GM12878 (cell line): ENCODE measurements at regions not wholly inside any gene's neighbourhood (a gene's known extent, or its start where the extent isn't known, plus 50 kb on each side); places are given as distances from the start of the nearest gene placed in this dataset.

Experiments
- ATAC-seq: fragments of 200-7000 bp; cut with Tn5 transposase; 3 replicates; pipeline ENCODE4 v1.9.1; 2020; ENCODE audit warnings: mild to moderate bottlenecking, moderate library complexity
- BruUV-seq: library from RNA; stranded (reverse); fragments of 400-500 nt; replicated peaks from 2 replicates; lab custom pipeline; 2021; lab: Mats Ljungman, UMichigan
- CTCF ChIA-PET: fragments of 300-600 bp; sonication (Branson Sonifier 250); formaldehyde crosslinking; extraction: SDS; loops from one replicate; lab custom pipeline; 2021; ENCODE audit warnings: inconsistent platforms; lab: Yijun Ruan, JAX
- POLR2A ChIA-PET: fragments of 350-600 bp; formaldehyde crosslinking; extraction: SDS; loops from one replicate; lab custom pipeline; 2021; ENCODE audit warnings: inconsistent platforms; lab: Charles Lee
- RAD21 ChIA-PET: fragments of 300-600 bp; sonication (Branson Sonifier 250); formaldehyde crosslinking; loops from one replicate; lab custom pipeline; 2023; ENCODE audit warnings: antibody characterized with exemption; ENCODE audit not compliant: unreplicated experiment; lab: Charles Lee
- SMC1A ChIA-PET: fragments of 300-600 bp; sonication (Branson Sonifier 250); formaldehyde crosslinking; loops from one replicate; lab custom pipeline; 2023; ENCODE audit not compliant: unreplicated experiment, uncharacterized antibody; lab: Charles Lee
- DNase-seq: peaks from one replicate; pipeline ENCODE4 v3.0.0-alpha.2; 2011; ENCODE audit warnings: low read depth, low spot score
- FAIRE-seq: peaks from 3 replicates; lab custom pipeline; 2011; peaks lifted over from hg19 to GRCh38; lab: Jason Lieb, UNC
- H2AFZ ChIP-seq: 2 replicates; pipeline ENCODE4 v1.6.0; 2011; ENCODE audit warnings: low read depth, low read length, control low read depth; ENCODE audit not compliant: control insufficient read depth
- H3K27ac ChIP-seq: 2 replicates; pipeline ENCODE4 v1.5.1; 2011; ENCODE audit warnings: control low read depth; ENCODE audit not compliant: control insufficient read depth, insufficient read depth
- H3K27me3 ChIP-seq, 2 experiments: replicated peaks in 1 of 2; 2 replicates each; pipeline versions ENCODE4 v1.6.0 to v1.6.1; 2011; ENCODE audit warnings: low read length in 1 of 2; ENCODE audit not compliant: control insufficient read depth in 2 of 2, insufficient read depth in 2 of 2
- H3K36me3 ChIP-seq, 2 experiments: 2 replicates each; pipeline ENCODE4 v1.5.1; 2011; ENCODE audit warnings: low read length in 1 of 2; ENCODE audit not compliant: control insufficient read depth in 2 of 2, insufficient read depth in 2 of 2
- H3K4me1 ChIP-seq: 2 replicates; pipeline ENCODE4 v1.6.1; 2011; ENCODE audit warnings: mild to moderate bottlenecking, low read length, moderate library complexity, mixed read lengths; ENCODE audit not compliant: control insufficient read depth, insufficient read depth
- H3K4me2 ChIP-seq: 2 replicates; pipeline ENCODE4 v1.6.0; 2011; ENCODE audit warnings: control low read depth; ENCODE audit not compliant: control insufficient read depth, insufficient read depth
- H3K4me3 ChIP-seq: fragments of 200-600 bp; sonication (generic); 2 replicates; pipeline ENCODE4 v1.5.1; 2016
- H3K79me2 ChIP-seq: 2 replicates; pipeline ENCODE4 v1.6.0; 2011; ENCODE audit warnings: low read length; ENCODE audit not compliant: control insufficient read depth, insufficient read depth
- H3K9ac ChIP-seq: 2 replicates; pipeline ENCODE4 v1.8.0; 2011; ENCODE audit warnings: low read length, control low read depth, mixed read lengths; ENCODE audit not compliant: control insufficient read depth, insufficient read depth
- H3K9me3 ChIP-seq: replicated peaks from 3 replicates; pipeline ENCODE4 v1.5.1; 2011; ENCODE audit warnings: mild to moderate bottlenecking, low read length; ENCODE audit not compliant: control insufficient read depth, insufficient read depth
- H4K20me1 ChIP-seq: 2 replicates; pipeline ENCODE4 v1.6.0; 2011; ENCODE audit not compliant: control insufficient read depth, insufficient read depth
- EGR1 ChIP-seq, 2 experiments: IDR thresholded peaks; 1 replicate in 1 of 2; 2 replicates in 1 of 2; pipeline ENCODE4 v1.6.1; 2011 to 2012; ENCODE audit warnings: low read depth in 2 of 2, low read length in 2 of 2, borderline replicate concordance in 1 of 2, mild to moderate bottlenecking in 1 of 2, moderate library complexity in 1 of 2
- EP300 ChIP-seq, 2 experiments: fragments of 150-350 bp in 1 of 2; IDR thresholded peaks; 2 replicates each; pipeline ENCODE4 v1.6.1; 2011 to 2012; ENCODE audit warnings: low read depth in 2 of 2, low read length in 2 of 2, borderline replicate concordance in 1 of 2, improper control_type of control experiment in 1 of 2, inconsistent platforms in 1 of 2; ENCODE audit not compliant: control insufficient read depth in 1 of 2
- HDAC6 ChIP-seq: fragments of 200-600 bp; sonication (generic); IDR thresholded peaks from one replicate; pipeline ENCODE4 v1.8.0; 2017; ENCODE audit warnings: antibody characterized with exemption; ENCODE audit not compliant: unreplicated experiment
- IRF4 ChIP-seq: IDR thresholded peaks from 2 replicates; pipeline ENCODE4 v1.6.1; 2011; ENCODE audit warnings: low read depth, low read length
- KAT2A ChIP-seq: conservative IDR thresholded peaks from 2 replicates; pipeline ENCODE4 v1.6.1; 2011; ENCODE audit warnings: low read depth, low read length; ENCODE audit not compliant: control insufficient read depth
- MXI1 ChIP-seq: fragments of 150-350 bp; IDR thresholded peaks from 2 replicates; pipeline ENCODE4 v1.6.1; 2011; ENCODE audit warnings: low read depth, mild to moderate bottlenecking, inconsistent platforms, low read length, improper control_type of control experiment
- RFX5 ChIP-seq: IDR thresholded peaks from 2 replicates; pipeline ENCODE4 v1.6.1; 2011; ENCODE audit warnings: low read depth, low read length, improper control_type of control experiment
- SPI1 ChIP-seq: IDR thresholded peaks from 2 replicates; pipeline ENCODE4 v1.6.1; 2011; ENCODE audit warnings: low read depth, mild to moderate bottlenecking, low read length, moderate library complexity, borderline replicate concordance; ENCODE audit not compliant: insufficient read depth
- SREBF1 ChIP-seq: IDR thresholded peaks from 2 replicates; pipeline ENCODE4 v1.6.1; 2012; ENCODE audit warnings: mild to moderate bottlenecking, low read length
- STAT3 ChIP-seq: IDR thresholded peaks from 2 replicates; pipeline ENCODE4 v1.6.1; 2011; ENCODE audit warnings: low read depth, low read length, improper control_type of control experiment
- TCF7 ChIP-seq: IDR thresholded peaks from 2 replicates; pipeline ENCODE4 v1.6.1; 2014; ENCODE audit warnings: antibody characterized with exemption, borderline replicate concordance
- ZNF217 ChIP-seq: fragments of 450-650 bp; IDR thresholded peaks from 2 replicates; pipeline ENCODE4 v1.6.1; 2017; ENCODE audit warnings: antibody characterized with exemption, mild to moderate bottlenecking
- WGBS: methylation state at CpG from one replicate; pipeline ENCODE4 v1.1.6; 2016; ENCODE audit warnings: low lambda C conversion rate; ENCODE audit not compliant: insufficient replicate concordance, insufficient coverage; ENCODE audit errors: missing lambda C conversion rate; 5-methylcytosine and 5-hydroxymethylcytosine counted together
- in situ Hi-C: fragments of 300-500 bp; cut with MboI; formaldehyde crosslinking; loops from 9 replicates; pipeline ENCODE4 v1.14.3; 2018; ENCODE audit warnings: mixed read lengths
- intact Hi-C: fragments of 100-400 bp; cut with micrococcal nuclease; formaldehyde crosslinking; loops from one replicate; pipeline ENCODE4 v1.14.2; 2022; ENCODE audit not compliant: unreplicated experiment
- TF ChIP-seq, protein P1 (sequence below): fragments of 450-650 bp; IDR thresholded peaks from 2 replicates; pipeline ENCODE4 v1.6.1; 2017; ENCODE audit warnings: mild to moderate bottlenecking, moderate library complexity
- TF ChIP-seq, protein P2 (sequence below): fragments of 450-650 bp; IDR thresholded peaks from 2 replicates; pipeline ENCODE4 v1.6.1; 2016; ENCODE audit warnings: mild to moderate bottlenecking, moderate library complexity, borderline replicate concordance

DNA sequence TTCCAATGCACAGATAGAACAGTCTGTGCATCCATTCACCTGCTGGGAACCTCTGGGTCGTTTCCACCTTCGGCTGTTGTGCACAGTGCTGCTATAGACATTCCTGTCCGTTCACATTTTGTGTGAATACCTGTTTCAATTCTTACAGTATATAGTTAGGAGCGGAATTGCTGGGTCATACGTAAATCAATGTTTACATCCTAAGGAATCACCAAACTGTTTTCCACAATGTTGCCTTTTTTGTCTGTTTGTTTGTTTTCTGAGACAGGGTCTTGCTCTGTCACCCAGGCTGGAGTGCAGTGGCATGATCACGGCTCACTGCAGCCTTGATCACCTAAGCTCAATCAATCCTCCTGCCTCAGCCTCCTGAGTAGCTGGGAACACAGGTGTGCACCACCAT, 158.3 kb downstream of the CRYBB2 start:
- in situ Hi-C loops, result no loop called here
- Histone ChIP-seq H3K9ac (no peak overlapping the region), H3K4me1 (no peaks in the 10 kb centered on the region), H3K4me2 (no peak overlapping the region), H3K79me2 (no peaks in the 10 kb centered on the region), H3K36me3 (peaks cover 5 to 14% of the 10 kb centered on the region in 2 experiments), H3K4me3 (no peak overlapping the region)
- SMC1A ChIA-PET, result interaction anchor here (1.4 kb wide), 1 partner anchor 15 kb away, joined by 3 read pairs; no protein-coding TSS in a partner anchor
- TF ChIP-seq SREBF1 (no peak), EGR1 (IDR thresholded peaks at IDR 0.05; ENCODE audit: borderline replicate concordance in 1 of 2, low read depth in 2 of 2, low read length in 2 of 2) (no peak), MXI1 (no peak), IRF4 (no peak), HDAC6 (no peak), KAT2A (no peak), ZNF217 (no peak), TCF7 (no peak), RFX5 (no peak), SPI1 (no peak), EP300 (IDR thresholded peaks at IDR 0.05; ENCODE audit: borderline replicate concordance in 1 of 2, control insufficient read depth in 1 of 2, low read depth in 2 of 2, low read length in 2 of 2) (no peak), STAT3 (no peak)
- TF ChIP-seq, protein P1, sequence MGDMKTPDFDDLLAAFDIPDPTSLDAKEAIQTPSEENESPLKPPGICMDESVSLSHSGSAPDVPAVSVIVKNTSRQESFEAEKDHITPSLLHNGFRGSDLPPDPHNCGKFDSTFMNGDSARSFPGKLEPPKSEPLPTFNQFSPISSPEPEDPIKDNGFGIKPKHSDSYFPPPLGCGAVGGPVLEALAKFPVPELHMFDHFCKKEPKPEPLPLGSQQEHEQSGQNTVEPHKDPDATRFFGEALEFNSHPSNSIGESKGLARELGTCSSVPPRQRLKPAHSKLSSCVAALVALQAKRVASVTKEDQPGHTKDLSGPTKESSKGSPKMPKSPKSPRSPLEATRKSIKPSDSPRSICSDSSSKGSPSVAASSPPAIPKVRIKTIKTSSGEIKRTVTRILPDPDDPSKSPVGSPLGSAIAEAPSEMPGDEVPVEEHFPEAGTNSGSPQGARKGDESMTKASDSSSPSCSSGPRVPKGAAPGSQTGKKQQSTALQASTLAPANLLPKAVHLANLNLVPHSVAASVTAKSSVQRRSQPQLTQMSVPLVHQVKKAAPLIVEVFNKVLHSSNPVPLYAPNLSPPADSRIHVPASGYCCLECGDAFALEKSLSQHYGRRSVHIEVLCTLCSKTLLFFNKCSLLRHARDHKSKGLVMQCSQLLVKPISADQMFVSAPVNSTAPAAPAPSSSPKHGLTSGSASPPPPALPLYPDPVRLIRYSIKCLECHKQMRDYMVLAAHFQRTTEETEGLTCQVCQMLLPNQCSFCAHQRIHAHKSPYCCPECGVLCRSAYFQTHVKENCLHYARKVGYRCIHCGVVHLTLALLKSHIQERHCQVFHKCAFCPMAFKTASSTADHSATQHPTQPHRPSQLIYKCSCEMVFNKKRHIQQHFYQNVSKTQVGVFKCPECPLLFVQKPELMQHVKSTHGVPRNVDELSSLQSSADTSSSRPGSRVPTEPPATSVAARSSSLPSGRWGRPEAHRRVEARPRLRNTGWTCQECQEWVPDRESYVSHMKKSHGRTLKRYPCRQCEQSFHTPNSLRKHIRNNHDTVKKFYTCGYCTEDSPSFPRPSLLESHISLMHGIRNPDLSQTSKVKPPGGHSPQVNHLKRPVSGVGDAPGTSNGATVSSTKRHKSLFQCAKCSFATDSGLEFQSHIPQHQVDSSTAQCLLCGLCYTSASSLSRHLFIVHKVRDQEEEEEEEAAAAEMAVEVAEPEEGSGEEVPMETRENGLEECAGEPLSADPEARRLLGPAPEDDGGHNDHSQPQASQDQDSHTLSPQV, result no peak
- TF ChIP-seq, protein P2, sequence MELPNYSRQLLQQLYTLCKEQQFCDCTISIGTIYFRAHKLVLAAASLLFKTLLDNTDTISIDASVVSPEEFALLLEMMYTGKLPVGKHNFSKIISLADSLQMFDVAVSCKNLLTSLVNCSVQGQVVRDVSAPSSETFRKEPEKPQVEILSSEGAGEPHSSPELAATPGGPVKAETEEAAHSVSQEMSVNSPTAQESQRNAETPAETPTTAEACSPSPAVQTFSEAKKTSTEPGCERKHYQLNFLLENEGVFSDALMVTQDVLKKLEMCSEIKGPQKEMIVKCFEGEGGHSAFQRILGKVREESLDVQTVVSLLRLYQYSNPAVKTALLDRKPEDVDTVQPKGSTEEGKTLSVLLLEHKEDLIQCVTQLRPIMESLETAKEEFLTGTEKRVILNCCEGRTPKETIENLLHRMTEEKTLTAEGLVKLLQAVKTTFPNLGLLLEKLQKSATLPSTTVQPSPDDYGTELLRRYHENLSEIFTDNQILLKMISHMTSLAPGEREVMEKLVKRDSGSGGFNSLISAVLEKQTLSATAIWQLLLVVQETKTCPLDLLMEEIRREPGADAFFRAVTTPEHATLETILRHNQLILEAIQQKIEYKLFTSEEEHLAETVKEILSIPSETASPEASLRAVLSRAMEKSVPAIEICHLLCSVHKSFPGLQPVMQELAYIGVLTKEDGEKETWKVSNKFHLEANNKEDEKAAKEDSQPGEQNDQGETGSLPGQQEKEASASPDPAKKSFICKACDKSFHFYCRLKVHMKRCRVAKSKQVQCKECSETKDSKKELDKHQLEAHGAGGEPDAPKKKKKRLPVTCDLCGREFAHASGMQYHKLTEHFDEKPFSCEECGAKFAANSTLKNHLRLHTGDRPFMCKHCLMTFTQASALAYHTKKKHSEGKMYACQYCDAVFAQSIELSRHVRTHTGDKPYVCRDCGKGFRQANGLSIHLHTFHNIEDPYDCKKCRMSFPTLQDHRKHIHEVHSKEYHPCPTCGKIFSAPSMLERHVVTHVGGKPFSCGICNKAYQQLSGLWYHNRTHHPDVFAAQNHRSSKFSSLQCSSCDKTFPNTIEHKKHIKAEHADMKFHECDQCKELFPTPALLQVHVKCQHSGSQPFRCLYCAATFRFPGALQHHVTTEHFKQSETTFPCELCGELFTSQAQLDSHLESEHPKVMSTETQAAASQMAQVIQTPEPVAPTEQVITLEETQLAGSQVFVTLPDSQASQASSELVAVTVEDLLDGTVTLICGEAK, result no peak
- TF ChIP-seq, all 136 proteins: peak for 0
- ChIA-PET RAD21 (no interaction called here), CTCF (interaction anchor here (1.1 to 1.3 kb wide), 2 partner anchors 68 to 70 kb away, joined by 3 read pairs; no protein-coding TSS in a partner anchor), POLR2A (no interaction called here)
- DNase-seq, result no peak
- Histone ChIP-seq H3K27ac (no peak overlapping the region), H3K27me3 (no peaks in the 10 kb centered on the region), H2AFZ (no peak overlapping the region), H3K9me3 (no peaks in the 10 kb centered on the region), H4K20me1 (peaks cover 3% of the 10 kb centered on the region; the same call in 1 of the 2 replicates)
- no TSS peak for BruUV-seq
- 99% methylated on average over 6 of the region's 6 CpGs for WGBS
- FAIRE-seq, result no peak
- no peak for ATAC-seq
- intact Hi-C loops, result no loop called here
